SK-N-SH (cell line): ENCODE measurements at regions not wholly inside any gene's neighbourhood (a gene's known extent, or its start where the extent isn't known, plus 50 kb on each side); places are given as distances from the start of the nearest gene placed in this dataset.

Experiments
- TEAD4 ChIP-seq: IDR thresholded peaks from 2 replicates; pipeline ENCODE4 v1.4.0; 2012; ENCODE audit warnings: mild to moderate bottlenecking, borderline replicate concordance; ENCODE audit not compliant: insufficient read depth
- TF ChIP-seq, protein P1 (sequence below): fragments of 200-600 bp; sonication (generic); IDR thresholded peaks from 2 replicates; pipeline ENCODE4 v1.6.1; 2017; ENCODE audit warnings: antibody characterized with exemption, mild to moderate bottlenecking, moderate library complexity

DNA sequence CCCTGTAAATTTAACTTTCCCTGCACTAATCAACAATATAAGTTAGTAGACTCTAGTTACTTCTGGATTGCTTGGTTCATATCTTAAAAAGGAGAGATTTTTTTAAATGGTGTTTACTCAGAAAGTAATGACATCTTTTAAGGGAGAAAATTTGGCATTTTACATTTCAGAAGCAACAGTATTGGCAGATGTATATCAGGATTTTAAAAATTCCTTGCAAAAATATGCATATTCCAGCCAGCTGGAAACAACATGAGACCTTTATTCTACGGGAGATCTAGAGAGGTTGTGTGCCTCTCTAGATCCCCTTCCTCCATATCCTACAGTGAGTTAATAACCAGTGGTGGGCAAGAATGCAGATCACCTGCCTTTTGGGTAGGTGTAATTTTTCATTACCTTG is 848.2 kb downstream of the USP25 start:
- TF ChIP-seq, protein P1, sequence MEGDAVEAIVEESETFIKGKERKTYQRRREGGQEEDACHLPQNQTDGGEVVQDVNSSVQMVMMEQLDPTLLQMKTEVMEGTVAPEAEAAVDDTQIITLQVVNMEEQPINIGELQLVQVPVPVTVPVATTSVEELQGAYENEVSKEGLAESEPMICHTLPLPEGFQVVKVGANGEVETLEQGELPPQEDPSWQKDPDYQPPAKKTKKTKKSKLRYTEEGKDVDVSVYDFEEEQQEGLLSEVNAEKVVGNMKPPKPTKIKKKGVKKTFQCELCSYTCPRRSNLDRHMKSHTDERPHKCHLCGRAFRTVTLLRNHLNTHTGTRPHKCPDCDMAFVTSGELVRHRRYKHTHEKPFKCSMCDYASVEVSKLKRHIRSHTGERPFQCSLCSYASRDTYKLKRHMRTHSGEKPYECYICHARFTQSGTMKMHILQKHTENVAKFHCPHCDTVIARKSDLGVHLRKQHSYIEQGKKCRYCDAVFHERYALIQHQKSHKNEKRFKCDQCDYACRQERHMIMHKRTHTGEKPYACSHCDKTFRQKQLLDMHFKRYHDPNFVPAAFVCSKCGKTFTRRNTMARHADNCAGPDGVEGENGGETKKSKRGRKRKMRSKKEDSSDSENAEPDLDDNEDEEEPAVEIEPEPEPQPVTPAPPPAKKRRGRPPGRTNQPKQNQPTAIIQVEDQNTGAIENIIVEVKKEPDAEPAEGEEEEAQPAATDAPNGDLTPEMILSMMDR = no peak
- no peak for TF ChIP-seq TEAD4
